WI38 (cell line): ENCODE measurements at regions not wholly inside any gene's neighbourhood (a gene's known extent, or its start where the extent isn't known, plus 50 kb on each side); places are given as distances from the start of the nearest gene placed in this dataset.

Source experiments
- H3K4me3 ChIP-seq: 2 replicates; pipeline ENCODE4 v1.5.1; 2011; ENCODE audit warnings: low read depth, mild to moderate bottlenecking, control low read depth, low read length
- TF ChIP-seq, protein P1 (sequence below): IDR thresholded peaks from 2 replicates; pipeline ENCODE4 v1.5.1; 2012; ENCODE audit warnings: low read depth, mild to moderate bottlenecking, control low read depth, low read length

DNA sequence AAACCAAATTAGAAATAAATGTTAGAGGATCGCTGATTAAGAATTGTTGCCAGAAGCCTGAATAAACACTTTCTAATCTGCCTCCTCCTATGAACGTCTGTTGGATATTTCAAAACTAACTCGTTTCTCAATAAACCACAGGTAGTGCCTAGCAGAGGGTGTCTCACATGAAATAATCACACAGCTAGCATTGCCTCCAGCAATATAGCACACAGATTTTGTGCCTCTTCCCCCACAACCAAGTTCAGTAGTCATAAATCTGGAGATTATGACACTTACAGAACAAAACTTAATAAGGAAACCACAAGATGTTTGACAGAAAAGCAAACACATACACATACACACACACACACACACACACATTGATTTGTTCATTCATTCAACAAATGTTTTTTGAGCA, 173.2 kb upstream of the CDH10 start:
- no peak overlapping the region for H3K4me3 ChIP-seq
- TF ChIP-seq, protein P1, sequence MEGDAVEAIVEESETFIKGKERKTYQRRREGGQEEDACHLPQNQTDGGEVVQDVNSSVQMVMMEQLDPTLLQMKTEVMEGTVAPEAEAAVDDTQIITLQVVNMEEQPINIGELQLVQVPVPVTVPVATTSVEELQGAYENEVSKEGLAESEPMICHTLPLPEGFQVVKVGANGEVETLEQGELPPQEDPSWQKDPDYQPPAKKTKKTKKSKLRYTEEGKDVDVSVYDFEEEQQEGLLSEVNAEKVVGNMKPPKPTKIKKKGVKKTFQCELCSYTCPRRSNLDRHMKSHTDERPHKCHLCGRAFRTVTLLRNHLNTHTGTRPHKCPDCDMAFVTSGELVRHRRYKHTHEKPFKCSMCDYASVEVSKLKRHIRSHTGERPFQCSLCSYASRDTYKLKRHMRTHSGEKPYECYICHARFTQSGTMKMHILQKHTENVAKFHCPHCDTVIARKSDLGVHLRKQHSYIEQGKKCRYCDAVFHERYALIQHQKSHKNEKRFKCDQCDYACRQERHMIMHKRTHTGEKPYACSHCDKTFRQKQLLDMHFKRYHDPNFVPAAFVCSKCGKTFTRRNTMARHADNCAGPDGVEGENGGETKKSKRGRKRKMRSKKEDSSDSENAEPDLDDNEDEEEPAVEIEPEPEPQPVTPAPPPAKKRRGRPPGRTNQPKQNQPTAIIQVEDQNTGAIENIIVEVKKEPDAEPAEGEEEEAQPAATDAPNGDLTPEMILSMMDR, result no peak

- TF ChIP-seq, protein P1, result no peak
Observed at GRCh38 chr5:24816206-24816605, 171.4 kb upstream of the CDH10 start.

GRCh38 chr5:24805230-24805629, 160.5 kb upstream of the CDH10 start:
- TF ChIP-seq, protein P1, result no peak
- no peak overlapping the region for H3K4me3 ChIP-seq

More at GRCh38 chr5:24816206-24816605, 171.4 kb upstream of the CDH10 start:
- H3K4me3 ChIP-seq, result no peak overlapping the region

GRCh38 chr5:24804221-24804681, 159.5 kb upstream of the CDH10 start:
- TF ChIP-seq, protein P1, result no peak
- H3K4me3 ChIP-seq, result no peak overlapping the region

DNA sequence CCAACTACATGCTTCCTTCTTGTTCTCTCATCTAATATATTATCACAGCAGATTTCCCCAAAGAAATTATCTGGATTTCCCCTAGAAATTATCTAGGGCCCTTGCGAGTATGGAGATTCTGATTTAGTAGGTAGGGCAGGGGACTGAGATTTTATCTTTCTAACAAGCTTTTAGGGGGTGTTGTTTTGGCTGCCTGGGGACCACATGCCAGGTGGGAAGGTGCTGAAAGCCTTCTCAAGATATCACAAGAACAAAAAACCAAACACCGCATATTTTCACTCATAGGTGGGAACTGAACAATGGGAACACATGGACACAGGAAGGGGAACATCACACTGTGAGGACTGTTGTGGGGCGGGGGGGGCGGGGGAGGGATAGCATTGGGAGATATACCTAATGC, 146.5 kb upstream of the CDH10 start:
- H3K4me3 ChIP-seq, result no peak overlapping the region
- TF ChIP-seq, protein P1, result no peak

GRCh38 chr5:24789611-24790351, 145.0 kb upstream of the CDH10 start:
- no peak overlapping the region for H3K4me3 ChIP-seq
- TF ChIP-seq, protein P1, result no peak

GRCh38 chr5:24788829-24789514, 144.2 kb upstream of the CDH10 start:
- TF ChIP-seq, protein P1, result no peak
- H3K4me3 ChIP-seq, result no peak overlapping the region
